ENCODE measurements at regions not wholly inside any gene's neighbourhood (a gene's known extent, or its start where the extent isn't known, plus 50 kb on each side); places are given as distances from the start of the nearest gene placed in this dataset.
"Not testable (repeated sequence)": the region's sequence is repeated elsewhere in the genome, so short reads cannot be mapped to it uniquely, and the experiment has no call there.

GRCh38 chr1:90346757-90347156 lies 351.8 kb downstream of the ZNF326 start:
- FAIRE-seq = no peak

GRCh38 chr1:90346349-90346748 lies 351.4 kb downstream of the ZNF326 start:
- no peak for FAIRE-seq

GRCh38 chr1:90344963-90345730 lies 350.2 kb downstream of the ZNF326 start:
- FAIRE-seq = no peak

- no peak for FAIRE-seq
Measured at GRCh38 chr1:90341516-90341915, 346.6 kb downstream of the ZNF326 start.

GRCh38 chr1:90340606-90341005 lies 345.7 kb downstream of the ZNF326 start:
- no peak for FAIRE-seq

- FAIRE-seq = no peak
Measured at GRCh38 chr1:90339811-90340210, 344.9 kb downstream of the ZNF326 start.

GRCh38 chr1:90336552-90337324 lies 341.8 kb downstream of the ZNF326 start:
- FAIRE-seq = no peak

- no peak for FAIRE-seq
Measured at GRCh38 chr1:90335558-90335957, 340.6 kb downstream of the ZNF326 start.

GRCh38 chr1:90334137-90334536 lies 339.2 kb downstream of the ZNF326 start:
- no peak for FAIRE-seq

- no peak for FAIRE-seq
Measured at GRCh38 chr1:90325168-90325567, 330.3 kb downstream of the ZNF326 start.

GRCh38 chr1:90322186-90322585 lies 327.3 kb downstream of the ZNF326 start:
- FAIRE-seq = no peak

- FAIRE-seq = no peak
Measured at GRCh38 chr1:90319918-90320317, 325.0 kb downstream of the ZNF326 start.

- no peak for FAIRE-seq
Measured at GRCh38 chr1:90318431-90318830, 323.5 kb downstream of the ZNF326 start.

GRCh38 chr1:90317628-90318027 lies 322.7 kb downstream of the ZNF326 start:
- no peak for FAIRE-seq

GRCh38 chr1:90314533-90314932 lies 319.6 kb downstream of the ZNF326 start:
- no peak for FAIRE-seq

GRCh38 chr1:90313778-90314177 lies 318.9 kb downstream of the ZNF326 start:
- no peak for FAIRE-seq

GRCh38 chr1:90309806-90310205 lies 314.9 kb downstream of the ZNF326 start:
- FAIRE-seq = no peak

GRCh38 chr1:90308421-90308820 lies 313.5 kb downstream of the ZNF326 start:
- no peak for FAIRE-seq

GRCh38 chr1:90305577-90305976 lies 310.7 kb downstream of the ZNF326 start:
- no peak for FAIRE-seq

GRCh38 chr1:90296327-90296726 lies 301.4 kb downstream of the ZNF326 start:
- FAIRE-seq = no peak

- FAIRE-seq = no peak
Measured at GRCh38 chr1:90295534-90295933, 300.6 kb downstream of the ZNF326 start.

GRCh38 chr1:90291431-90292216 lies 296.7 kb downstream of the ZNF326 start:
- FAIRE-seq = peak; percentile 80

- FAIRE-seq = no peak
Measured at GRCh38 chr1:90282811-90283210, 287.9 kb downstream of the ZNF326 start.

GRCh38 chr1:90281886-90282285 lies 287.0 kb downstream of the ZNF326 start:
- FAIRE-seq = not testable (repeated sequence)

All from islet of Langerhans (tissue), 1 donor.